ENCODE measurements at regions not wholly inside any gene's neighbourhood (a gene's known extent, or its start where the extent isn't known, plus 50 kb on each side); places are given as distances from the start of the nearest gene placed in this dataset.

DNA sequence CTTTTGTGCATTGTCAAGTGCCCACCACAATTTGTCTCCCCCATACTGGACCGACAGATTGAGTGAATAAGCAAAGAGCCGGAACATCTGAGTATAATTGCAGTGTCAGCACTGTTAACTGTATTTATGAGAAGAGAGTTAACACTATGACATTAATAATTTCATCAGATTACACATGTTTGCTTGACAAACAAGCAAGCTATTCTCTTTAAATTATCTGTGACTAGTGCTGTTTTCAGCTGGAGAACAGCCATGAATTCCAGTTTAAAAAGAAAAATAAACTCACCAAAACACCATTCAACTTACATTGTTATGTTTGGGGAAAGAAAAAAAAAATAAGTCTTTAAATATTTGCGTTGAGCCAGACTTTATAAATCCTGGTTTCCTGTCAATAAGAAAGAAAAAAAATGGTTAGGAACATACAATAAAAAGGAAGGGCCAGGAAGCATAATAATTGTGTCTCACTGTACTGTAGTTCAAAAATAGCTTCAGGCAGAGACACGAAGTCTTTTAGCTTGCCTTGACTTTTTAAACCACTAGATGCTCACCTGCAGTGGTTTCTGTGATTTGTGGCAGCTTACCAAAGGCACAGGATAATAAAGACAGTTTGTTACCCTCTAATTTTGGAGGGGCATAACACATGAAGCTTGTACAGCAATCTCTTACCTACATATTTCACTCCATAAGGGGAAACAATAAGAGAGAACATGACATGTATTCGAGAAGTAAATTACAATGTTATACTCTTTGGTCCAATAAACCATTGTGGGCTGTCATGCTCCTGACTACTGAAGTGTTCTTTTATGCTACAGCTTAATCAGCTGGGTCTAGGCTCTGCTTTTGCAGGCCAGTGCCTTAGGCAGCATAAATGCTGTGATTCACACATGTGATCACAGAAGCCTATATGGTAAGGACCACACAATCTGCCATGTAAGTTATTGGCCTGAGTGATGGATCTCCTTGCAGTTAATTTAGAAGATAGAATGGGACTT lies 302.0 kb upstream of the ADGRL2 start:
- TF ChIP-seq MAX (IDR thresholded peaks at IDR 0.05), result no peak
- TF ChIP-seq, protein P1, sequence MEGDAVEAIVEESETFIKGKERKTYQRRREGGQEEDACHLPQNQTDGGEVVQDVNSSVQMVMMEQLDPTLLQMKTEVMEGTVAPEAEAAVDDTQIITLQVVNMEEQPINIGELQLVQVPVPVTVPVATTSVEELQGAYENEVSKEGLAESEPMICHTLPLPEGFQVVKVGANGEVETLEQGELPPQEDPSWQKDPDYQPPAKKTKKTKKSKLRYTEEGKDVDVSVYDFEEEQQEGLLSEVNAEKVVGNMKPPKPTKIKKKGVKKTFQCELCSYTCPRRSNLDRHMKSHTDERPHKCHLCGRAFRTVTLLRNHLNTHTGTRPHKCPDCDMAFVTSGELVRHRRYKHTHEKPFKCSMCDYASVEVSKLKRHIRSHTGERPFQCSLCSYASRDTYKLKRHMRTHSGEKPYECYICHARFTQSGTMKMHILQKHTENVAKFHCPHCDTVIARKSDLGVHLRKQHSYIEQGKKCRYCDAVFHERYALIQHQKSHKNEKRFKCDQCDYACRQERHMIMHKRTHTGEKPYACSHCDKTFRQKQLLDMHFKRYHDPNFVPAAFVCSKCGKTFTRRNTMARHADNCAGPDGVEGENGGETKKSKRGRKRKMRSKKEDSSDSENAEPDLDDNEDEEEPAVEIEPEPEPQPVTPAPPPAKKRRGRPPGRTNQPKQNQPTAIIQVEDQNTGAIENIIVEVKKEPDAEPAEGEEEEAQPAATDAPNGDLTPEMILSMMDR (IDR thresholded peaks at IDR 0.05; ENCODE audit: low read depth, low read length, missing input control), result no peak
- TF ChIP-seq FOXA1 (IDR thresholded peaks at IDR 0.05), result no peak
- TF ChIP-seq JUND (IDR thresholded peaks at IDR 0.05), result no peak
- TF ChIP-seq NR2F2 (IDR thresholded peaks at IDR 0.05), result no peak
- TF ChIP-seq, protein P2, sequence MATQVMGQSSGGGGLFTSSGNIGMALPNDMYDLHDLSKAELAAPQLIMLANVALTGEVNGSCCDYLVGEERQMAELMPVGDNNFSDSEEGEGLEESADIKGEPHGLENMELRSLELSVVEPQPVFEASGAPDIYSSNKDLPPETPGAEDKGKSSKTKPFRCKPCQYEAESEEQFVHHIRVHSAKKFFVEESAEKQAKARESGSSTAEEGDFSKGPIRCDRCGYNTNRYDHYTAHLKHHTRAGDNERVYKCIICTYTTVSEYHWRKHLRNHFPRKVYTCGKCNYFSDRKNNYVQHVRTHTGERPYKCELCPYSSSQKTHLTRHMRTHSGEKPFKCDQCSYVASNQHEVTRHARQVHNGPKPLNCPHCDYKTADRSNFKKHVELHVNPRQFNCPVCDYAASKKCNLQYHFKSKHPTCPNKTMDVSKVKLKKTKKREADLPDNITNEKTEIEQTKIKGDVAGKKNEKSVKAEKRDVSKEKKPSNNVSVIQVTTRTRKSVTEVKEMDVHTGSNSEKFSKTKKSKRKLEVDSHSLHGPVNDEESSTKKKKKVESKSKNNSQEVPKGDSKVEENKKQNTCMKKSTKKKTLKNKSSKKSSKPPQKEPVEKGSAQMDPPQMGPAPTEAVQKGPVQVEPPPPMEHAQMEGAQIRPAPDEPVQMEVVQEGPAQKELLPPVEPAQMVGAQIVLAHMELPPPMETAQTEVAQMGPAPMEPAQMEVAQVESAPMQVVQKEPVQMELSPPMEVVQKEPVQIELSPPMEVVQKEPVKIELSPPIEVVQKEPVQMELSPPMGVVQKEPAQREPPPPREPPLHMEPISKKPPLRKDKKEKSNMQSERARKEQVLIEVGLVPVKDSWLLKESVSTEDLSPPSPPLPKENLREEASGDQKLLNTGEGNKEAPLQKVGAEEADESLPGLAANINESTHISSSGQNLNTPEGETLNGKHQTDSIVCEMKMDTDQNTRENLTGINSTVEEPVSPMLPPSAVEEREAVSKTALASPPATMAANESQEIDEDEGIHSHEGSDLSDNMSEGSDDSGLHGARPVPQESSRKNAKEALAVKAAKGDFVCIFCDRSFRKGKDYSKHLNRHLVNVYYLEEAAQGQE (IDR thresholded peaks at IDR 0.05), result no peak
- no peak for TF ChIP-seq EGR1 (IDR thresholded peaks at IDR 0.05; ENCODE audit: low read depth in 2 of 2)

All from liver (tissue), 3 donors.